ENCODE measurements at regions not wholly inside any gene's neighbourhood (a gene's known extent, or its start where the extent isn't known, plus 50 kb on each side); places are given as distances from the start of the nearest gene placed in this dataset.

GRCh38 chr12:24416423-24417109, 467.1 kb upstream of the SOX5 start:
- Histone ChIP-seq H3K79me2 (ENCODE audit: insufficient read depth, low read length) (no peaks in the 10 kb centered on the region), H3K4me2 (ENCODE audit: low read length) (no peak overlapping the region), H3K4me1 (ENCODE audit: insufficient read depth, low read length) (no peaks in the 10 kb centered on the region), H3K4me3 (ENCODE audit: insufficient read depth, low read depth, low read length) (no peak overlapping the region), H4K20me1 (ENCODE audit: insufficient read depth, low read length) (no peaks in the 10 kb centered on the region), H3K9me3 (ENCODE audit: insufficient read depth, low read depth, low read length) (no peaks in the 10 kb centered on the region), H3K27ac (ENCODE audit: low read depth, low read length) (no peak overlapping the region), H3K36me3 (ENCODE audit: insufficient read depth, low read length) (no peaks in the 10 kb centered on the region), H3K9ac (ENCODE audit: low read length) (no peak overlapping the region), H2AFZ (ENCODE audit: low read depth, low read length) (no peak overlapping the region), H3K27me3 (ENCODE audit: insufficient read depth, low read length) (no peaks in the 10 kb centered on the region)
- Mint-ChIP-seq H3K4me1 (ENCODE audit: low read depth, unreplicated experiment) (no peaks in the 10 kb centered on the region), H3K36me3 (ENCODE audit: low read depth, unreplicated experiment) (no peaks in the 10 kb centered on the region), H3K9me3 (ENCODE audit: unreplicated experiment) (no peaks in the 10 kb centered on the region), H3K27ac (ENCODE audit: unreplicated experiment) (no peak overlapping the region), H3K27me3 (ENCODE audit: low read depth, unreplicated experiment) (no peaks in the 10 kb centered on the region), H3K4me3 (ENCODE audit: unreplicated experiment) (no peak overlapping the region)
- TF ChIP-seq EZH2 (IDR thresholded peaks at IDR 0.05; ENCODE audit: insufficient read depth, low read length) (no peak), CTCF (IDR thresholded peaks at IDR 0.05; ENCODE audit: insufficient read depth, low read depth, low read length) (no peak)
- FAIRE-seq (no peak), DNase-seq (ENCODE audit: low read depth) (no peak)

GRCh38 chr12:24415934-24416333, 466.5 kb upstream of the SOX5 start:
- Histone ChIP-seq H4K20me1 (ENCODE audit: insufficient read depth, low read length) (no peaks in the 10 kb centered on the region), H3K9ac (ENCODE audit: low read length) (no peak overlapping the region), H3K79me2 (ENCODE audit: insufficient read depth, low read length) (no peaks in the 10 kb centered on the region), H3K36me3 (ENCODE audit: insufficient read depth, low read length) (no peaks in the 10 kb centered on the region), H2AFZ (ENCODE audit: low read depth, low read length) (no peak overlapping the region), H3K4me2 (ENCODE audit: low read length) (no peak overlapping the region), H3K4me3 (ENCODE audit: insufficient read depth, low read depth, low read length) (no peak overlapping the region), H3K4me1 (ENCODE audit: insufficient read depth, low read length) (no peaks in the 10 kb centered on the region), H3K27me3 (ENCODE audit: insufficient read depth, low read length) (no peaks in the 10 kb centered on the region), H3K9me3 (ENCODE audit: insufficient read depth, low read depth, low read length) (no peaks in the 10 kb centered on the region), H3K27ac (ENCODE audit: low read depth, low read length) (no peak overlapping the region)
- Mint-ChIP-seq H3K4me1 (ENCODE audit: low read depth, unreplicated experiment) (no peaks in the 10 kb centered on the region), H3K9me3 (ENCODE audit: unreplicated experiment) (no peaks in the 10 kb centered on the region), H3K36me3 (ENCODE audit: low read depth, unreplicated experiment) (no peaks in the 10 kb centered on the region), H3K4me3 (ENCODE audit: unreplicated experiment) (no peak overlapping the region), H3K27ac (ENCODE audit: unreplicated experiment) (no peak overlapping the region), H3K27me3 (ENCODE audit: low read depth, unreplicated experiment) (no peaks in the 10 kb centered on the region)
- FAIRE-seq, result no peak
- no peak for TF ChIP-seq CTCF (IDR thresholded peaks at IDR 0.05; ENCODE audit: insufficient read depth, low read depth, low read length)
- no peak for TF ChIP-seq EZH2 (IDR thresholded peaks at IDR 0.05; ENCODE audit: insufficient read depth, low read length)
- DNase-seq (ENCODE audit: low read depth), result no peak

DNA sequence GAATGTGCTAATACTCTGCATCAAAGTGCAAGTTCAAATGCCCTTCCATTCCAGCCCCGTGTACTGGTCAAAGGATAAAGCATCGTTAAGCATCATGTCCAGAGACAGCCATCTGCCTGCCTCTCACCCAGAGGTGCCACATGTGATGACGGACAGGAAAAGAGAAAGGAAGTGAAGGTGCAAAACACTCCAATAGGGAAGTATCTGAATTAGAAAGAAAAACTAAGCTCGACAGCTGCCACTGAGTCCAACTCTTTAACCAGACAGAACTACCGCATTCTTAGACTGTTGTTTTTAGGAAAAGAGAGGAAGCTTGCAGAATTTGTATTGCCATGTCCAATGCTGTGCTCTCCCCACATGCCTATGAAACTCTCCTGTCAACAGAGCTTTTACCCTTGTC, 465.0 kb upstream of the SOX5 start:
- Mint-ChIP-seq H3K9me3 (ENCODE audit: unreplicated experiment) (no peaks in the 10 kb centered on the region), H3K27me3 (ENCODE audit: low read depth, unreplicated experiment) (no peaks in the 10 kb centered on the region), H3K4me3 (ENCODE audit: unreplicated experiment) (no peak overlapping the region), H3K36me3 (ENCODE audit: low read depth, unreplicated experiment) (no peaks in the 10 kb centered on the region), H3K27ac (ENCODE audit: unreplicated experiment) (no peak overlapping the region), H3K4me1 (ENCODE audit: low read depth, unreplicated experiment) (no peaks in the 10 kb centered on the region)
- Histone ChIP-seq H3K27ac (ENCODE audit: low read depth, low read length) (no peak overlapping the region), H3K4me1 (ENCODE audit: insufficient read depth, low read length) (no peaks in the 10 kb centered on the region), H3K36me3 (ENCODE audit: insufficient read depth, low read length) (no peaks in the 10 kb centered on the region), H3K4me2 (ENCODE audit: low read length) (no peak overlapping the region), H3K9me3 (ENCODE audit: insufficient read depth, low read depth, low read length) (no peaks in the 10 kb centered on the region), H3K4me3 (ENCODE audit: insufficient read depth, low read depth, low read length) (no peak overlapping the region), H3K79me2 (ENCODE audit: insufficient read depth, low read length) (no peaks in the 10 kb centered on the region), H2AFZ (ENCODE audit: low read depth, low read length) (peak overlapping the region; percentile 15), H4K20me1 (ENCODE audit: insufficient read depth, low read length) (no peaks in the 10 kb centered on the region), H3K9ac (ENCODE audit: low read length) (no peak overlapping the region), H3K27me3 (ENCODE audit: insufficient read depth, low read length) (no peaks in the 10 kb centered on the region)
- FAIRE-seq (no peak), DNase-seq (ENCODE audit: low read depth) (no peak)
- TF ChIP-seq EZH2 (IDR thresholded peaks at IDR 0.05; ENCODE audit: insufficient read depth, low read length) (no peak), CTCF (IDR thresholded peaks at IDR 0.05; ENCODE audit: insufficient read depth, low read depth, low read length) (no peak)
